NB4 (cell line): ENCODE measurements at regions not wholly inside any gene's neighbourhood (a gene's known extent, or its start where the extent isn't known, plus 50 kb on each side); places are given as distances from the start of the nearest gene placed in this dataset.
"Not testable (repeated sequence)": the region's sequence is repeated elsewhere in the genome, so short reads cannot be mapped to it uniquely, and the experiment has no call there.

ENCODE experiments used
- DNase-seq: peaks from one replicate; pipeline ENCODE4 v3.0.0; 2010; ENCODE audit warnings: low read depth
- H3K4me3 ChIP-seq: one replicate; pipeline ENCODE4 v1.5.1; 2011; ENCODE audit warnings: mild to moderate bottlenecking, low read depth, low read length, moderate library complexity
- MAX ChIP-seq: IDR thresholded peaks from 2 replicates; pipeline ENCODE4 v1.6.1; 2011; ENCODE audit warnings: low read depth, low read length
- MYC ChIP-seq: IDR thresholded peaks from 2 replicates; pipeline ENCODE4 v1.6.1; 2011; ENCODE audit warnings: low read depth, low read length
- POLR2A ChIP-seq: IDR thresholded peaks from 2 replicates; pipeline ENCODE4 v1.6.1; 2011; ENCODE audit warnings: mild to moderate bottlenecking; ENCODE audit not compliant: insufficient read length; ENCODE audit errors: extremely low read depth
- TF ChIP-seq, protein P1 (sequence below): IDR thresholded peaks from one replicate; pipeline ENCODE4 v1.5.1; 2012; ENCODE audit warnings: low read depth, low read length

DNA sequence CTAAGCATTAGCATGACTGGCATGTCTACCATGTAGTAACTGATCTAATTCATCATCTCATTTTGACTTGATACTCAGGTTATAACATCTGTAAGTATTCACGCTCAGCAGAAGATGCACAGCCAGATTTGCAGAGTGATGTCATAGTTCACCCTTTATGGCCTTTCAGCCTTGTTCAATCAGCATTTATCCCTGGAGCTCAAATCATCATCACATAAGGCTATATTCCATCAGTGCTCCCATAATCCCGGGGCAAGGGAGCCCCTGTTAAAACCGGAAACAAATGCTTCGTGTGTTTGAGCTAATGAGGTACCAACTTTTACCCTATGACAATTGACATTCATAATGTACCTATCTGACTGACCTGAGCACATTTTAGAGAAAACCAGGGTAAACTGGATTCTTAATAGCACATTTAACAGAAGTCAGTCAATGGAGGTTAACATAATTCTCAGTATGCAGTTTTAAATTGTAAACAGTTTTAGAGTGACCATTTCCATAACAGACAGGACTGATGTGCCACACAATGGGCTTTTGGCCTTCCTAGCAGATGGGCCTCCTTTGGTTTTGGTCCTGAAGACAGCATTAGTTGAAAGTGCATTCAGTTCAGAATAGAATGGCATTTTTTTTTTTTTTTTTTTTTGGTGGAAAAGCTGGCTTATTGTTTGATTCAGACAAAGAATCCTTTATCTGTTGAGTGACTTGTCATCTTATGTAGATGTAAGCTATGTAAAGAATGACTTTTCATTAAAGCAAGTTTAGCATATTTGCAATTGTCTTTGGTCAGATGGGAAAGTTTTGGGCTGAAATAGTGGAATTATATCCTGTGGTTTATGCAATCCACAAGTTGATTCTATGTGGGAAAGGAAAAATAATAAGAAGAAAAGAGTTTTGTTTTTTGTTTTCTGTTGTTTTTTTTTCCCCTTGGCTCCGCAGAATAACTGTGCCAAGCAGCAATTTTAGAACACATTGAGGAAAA, 866.0 kb upstream of the ACVR2A start:
- TF ChIP-seq MYC = no peak
- TF ChIP-seq POLR2A = no peak
- no peak for TF ChIP-seq MAX
- TF ChIP-seq, protein P1, sequence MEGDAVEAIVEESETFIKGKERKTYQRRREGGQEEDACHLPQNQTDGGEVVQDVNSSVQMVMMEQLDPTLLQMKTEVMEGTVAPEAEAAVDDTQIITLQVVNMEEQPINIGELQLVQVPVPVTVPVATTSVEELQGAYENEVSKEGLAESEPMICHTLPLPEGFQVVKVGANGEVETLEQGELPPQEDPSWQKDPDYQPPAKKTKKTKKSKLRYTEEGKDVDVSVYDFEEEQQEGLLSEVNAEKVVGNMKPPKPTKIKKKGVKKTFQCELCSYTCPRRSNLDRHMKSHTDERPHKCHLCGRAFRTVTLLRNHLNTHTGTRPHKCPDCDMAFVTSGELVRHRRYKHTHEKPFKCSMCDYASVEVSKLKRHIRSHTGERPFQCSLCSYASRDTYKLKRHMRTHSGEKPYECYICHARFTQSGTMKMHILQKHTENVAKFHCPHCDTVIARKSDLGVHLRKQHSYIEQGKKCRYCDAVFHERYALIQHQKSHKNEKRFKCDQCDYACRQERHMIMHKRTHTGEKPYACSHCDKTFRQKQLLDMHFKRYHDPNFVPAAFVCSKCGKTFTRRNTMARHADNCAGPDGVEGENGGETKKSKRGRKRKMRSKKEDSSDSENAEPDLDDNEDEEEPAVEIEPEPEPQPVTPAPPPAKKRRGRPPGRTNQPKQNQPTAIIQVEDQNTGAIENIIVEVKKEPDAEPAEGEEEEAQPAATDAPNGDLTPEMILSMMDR = no peak
- DNase-seq = no peak
- no peak overlapping the region for H3K4me3 ChIP-seq

DNA sequence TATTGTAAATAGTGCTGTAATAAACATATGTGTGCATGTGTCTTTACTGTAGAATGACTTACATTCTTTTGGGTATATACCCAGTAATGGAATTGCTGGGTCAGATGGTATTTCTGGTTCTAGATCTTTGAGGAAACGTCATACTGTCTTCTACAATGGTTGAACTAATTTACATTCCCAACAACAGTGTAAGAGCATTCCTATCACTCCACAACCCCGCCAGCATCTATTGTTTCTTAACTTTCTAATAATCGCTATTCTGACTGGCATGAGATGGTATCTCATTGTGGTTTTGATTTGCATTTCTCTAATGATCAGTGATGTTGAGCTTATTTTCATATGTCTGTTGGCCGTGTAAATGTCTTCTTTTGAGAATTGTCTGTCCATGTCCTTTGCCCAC, 873.8 kb upstream of the ACVR2A start:
- not testable (repeated sequence) for DNase-seq

DNA sequence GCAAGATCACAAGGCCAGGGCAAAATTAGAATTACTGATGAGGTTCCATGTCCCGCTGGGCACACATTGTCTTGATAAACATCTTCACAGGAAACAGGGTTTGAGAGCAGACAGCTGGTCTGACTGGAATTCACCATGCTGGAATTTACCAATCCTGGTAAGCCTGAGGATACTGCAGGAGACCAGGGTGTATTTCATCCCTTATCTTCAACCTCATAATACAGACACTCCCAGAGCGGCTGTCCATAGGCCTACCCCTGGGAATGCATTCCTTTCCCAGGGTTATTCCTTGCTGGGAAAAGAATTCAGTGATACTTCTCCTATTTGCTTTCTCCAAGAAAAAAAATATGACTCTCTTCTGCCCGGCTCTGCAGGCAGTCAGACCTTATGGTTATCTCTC, 875.1 kb upstream of the ACVR2A start:
- not testable (repeated sequence) for DNase-seq, H3K4me3 ChIP-seq

More for the DNA sequence above, 873.8 kb upstream of the ACVR2A start:
- H3K4me3 ChIP-seq = not testable (repeated sequence)

DNA sequence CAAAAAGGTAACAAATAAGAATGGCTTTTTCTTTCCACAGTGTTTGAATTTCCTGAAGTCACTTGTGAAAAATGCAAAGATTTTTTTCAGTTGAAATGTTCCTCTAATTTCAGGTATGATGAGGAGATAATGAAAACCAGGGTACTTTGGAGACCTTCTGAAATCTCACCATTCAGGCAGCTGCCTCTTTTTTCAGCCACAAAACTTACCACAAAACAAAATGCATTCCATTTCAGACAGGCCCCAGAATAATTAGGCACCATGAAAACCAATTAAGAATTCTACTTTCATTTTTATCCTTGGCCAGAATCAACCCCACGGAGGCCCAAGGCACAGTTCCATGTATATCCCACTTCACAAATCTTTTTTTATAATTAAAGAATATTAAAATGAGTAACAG, 880.3 kb upstream of the ACVR2A start:
- H3K4me3 ChIP-seq = no peak overlapping the region
- no peak for DNase-seq
- no peak for TF ChIP-seq MAX
- no peak for TF ChIP-seq POLR2A
- TF ChIP-seq, protein P1 = no peak
- no peak for TF ChIP-seq MYC

DNA sequence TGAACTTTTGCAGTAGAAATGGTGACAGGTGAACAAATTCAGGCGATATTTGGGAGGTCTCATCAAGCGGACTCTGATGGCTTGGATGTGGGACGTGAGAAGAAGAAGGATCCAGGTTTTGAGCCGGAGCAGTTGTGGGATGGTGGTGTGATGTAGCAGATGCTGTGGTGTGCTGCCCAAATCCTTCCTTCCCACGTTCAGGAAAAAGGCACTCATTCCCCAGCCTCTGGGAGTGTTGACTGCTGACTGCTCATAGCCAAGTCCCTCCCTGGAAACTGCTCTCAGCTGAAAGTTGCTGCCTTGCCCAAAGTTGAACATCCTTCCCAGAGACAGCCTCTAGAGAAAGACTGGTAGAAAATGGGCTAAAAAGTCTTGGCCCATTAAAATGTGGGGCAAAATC, 890.3 kb upstream of the ACVR2A start:
- TF ChIP-seq, protein P1 = no peak
- no peak for TF ChIP-seq POLR2A
- no peak for DNase-seq
- no peak overlapping the region for H3K4me3 ChIP-seq

DNA sequence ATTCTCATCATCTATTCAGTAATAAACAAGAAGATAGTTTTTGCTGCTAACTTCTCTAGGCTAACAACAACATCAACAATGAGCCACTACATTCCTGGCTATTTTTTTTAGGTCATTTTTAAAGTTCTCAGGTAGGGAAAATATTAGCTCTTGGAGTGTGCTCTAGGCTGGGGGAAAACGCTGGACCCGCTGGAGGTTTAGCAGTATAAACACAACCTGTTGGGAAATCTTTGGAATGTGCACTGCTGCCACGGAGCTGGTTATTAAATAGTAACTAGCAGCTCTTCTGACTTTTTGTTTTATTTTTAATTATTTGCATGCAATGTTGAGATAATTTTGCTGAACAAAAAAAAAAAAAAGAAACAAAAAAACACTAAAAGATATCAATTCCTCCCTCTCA, 892.1 kb upstream of the ACVR2A start:
- H3K4me3 ChIP-seq = no peak overlapping the region
- DNase-seq = no peak
- no peak for TF ChIP-seq MAX
- TF ChIP-seq POLR2A = no peak
- no peak for TF ChIP-seq MYC
- TF ChIP-seq, protein P1 = no peak

DNA sequence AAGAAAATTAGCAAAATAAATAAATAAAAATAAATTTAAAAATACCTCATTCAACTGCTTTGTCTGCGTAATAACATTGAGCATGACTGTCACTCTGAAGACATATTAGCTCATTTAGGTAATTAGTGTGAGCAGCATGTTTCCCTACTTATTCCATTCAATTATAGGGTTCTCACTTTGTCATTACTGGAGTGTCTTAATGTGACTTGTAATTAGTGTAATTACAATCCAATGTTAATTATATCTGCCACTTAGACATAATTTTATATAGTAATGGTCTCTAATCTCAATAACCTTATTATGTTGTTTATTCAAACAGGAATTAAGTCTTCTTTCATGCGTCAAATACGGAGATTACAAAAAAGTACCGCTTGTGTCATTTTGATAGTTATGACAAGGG, 893.9 kb upstream of the ACVR2A start:
- no peak for DNase-seq
- no peak for TF ChIP-seq MYC
- H3K4me3 ChIP-seq = no peak overlapping the region
